Calu3 (cell line): ENCODE measurements at regions not wholly inside any gene's neighbourhood (a gene's known extent, or its start where the extent isn't known, plus 50 kb on each side); places are given as distances from the start of the nearest gene placed in this dataset.

ENCODE experiments used
- BruUV-seq: library from RNA; stranded (reverse); fragments of 400-500 nt; replicated peaks from 2 replicates; lab custom pipeline; 2021; lab: Mats Ljungman, UMichigan
- CTCF ChIA-PET: fragments of 300-600 bp; sonication (Branson Sonifier 250); formaldehyde crosslinking; loops from one replicate; lab custom pipeline; 2022; ENCODE audit warnings: antibody characterized with exemption; lab: Charles Lee
- DNase-seq: peaks from one replicate; pipeline ENCODE4 v3.0.0; 2022
- H3K27ac Mint-ChIP-seq: one replicate; pipeline ENCODE4 v1.8.0; 2022; ENCODE audit warnings: mixed read lengths; ENCODE audit not compliant: unreplicated experiment
- H3K27me3 Mint-ChIP-seq: one replicate; pipeline ENCODE4 v1.8.0; 2022; ENCODE audit warnings: mixed read lengths; ENCODE audit not compliant: unreplicated experiment
- H3K36me3 Mint-ChIP-seq: one replicate; pipeline ENCODE4 v1.8.0; 2022; ENCODE audit warnings: mild to moderate bottlenecking, moderate library complexity, mixed read lengths; ENCODE audit not compliant: insufficient read depth, unreplicated experiment
- H3K4me1 Mint-ChIP-seq: one replicate; pipeline ENCODE4 v1.8.0; 2022; ENCODE audit warnings: mild to moderate bottlenecking, low read depth, mixed read lengths; ENCODE audit not compliant: unreplicated experiment
- H3K4me3 Mint-ChIP-seq: one replicate; pipeline ENCODE4 v1.8.0; 2022; ENCODE audit warnings: mild to moderate bottlenecking, low read depth, moderate library complexity, mixed read lengths; ENCODE audit not compliant: unreplicated experiment
- H3K9me3 Mint-ChIP-seq: one replicate; pipeline ENCODE4 v1.8.0; 2022; ENCODE audit warnings: low read depth, mixed read lengths; ENCODE audit not compliant: unreplicated experiment
- CTCF ChIP-seq: fragments of 200-600 bp; IDR thresholded peaks from one replicate; pipeline ENCODE4 v1.8.0; 2022; ENCODE audit warnings: antibody characterized with exemption; ENCODE audit not compliant: unreplicated experiment
- intact Hi-C: fragments of 100-400 bp; cut with micrococcal nuclease; formaldehyde crosslinking; loops from one replicate; pipeline ENCODE4 v1.10.0; 2022; ENCODE audit not compliant: unreplicated experiment

- DNase-seq: no peak
- Mint-ChIP-seq H3K4me3 (no peak overlapping the region), H3K27me3 (no peaks in the 10 kb centered on the region), H3K36me3 (no peaks in the 10 kb centered on the region), H3K27ac (no peak overlapping the region), H3K4me1 (no peaks in the 10 kb centered on the region), H3K9me3 (peaks cover 2% of the 10 kb centered on the region)
- TF ChIP-seq CTCF: no peak
- intact Hi-C loops: no loop called here
- no TSS peak for BruUV-seq
- CTCF ChIA-PET: no interaction called here
Observed at GRCh38 chr13:67493835-67494234, 263.7 kb upstream of the PCDH9 start.

- TF ChIP-seq CTCF: no peak
- Mint-ChIP-seq H3K4me1 (no peaks in the 10 kb centered on the region), H3K27me3 (no peaks in the 10 kb centered on the region), H3K4me3 (no peak overlapping the region), H3K36me3 (no peaks in the 10 kb centered on the region), H3K27ac (no peak overlapping the region), H3K9me3 (no peaks in the 10 kb centered on the region)
- intact Hi-C loops: no loop called here
- no TSS peak for BruUV-seq
- CTCF ChIA-PET: no interaction called here
- DNase-seq: no peak
Observed at GRCh38 chr13:67489016-67489415, 258.9 kb upstream of the PCDH9 start.

- intact Hi-C loops: no loop called here
- no peaks in the 10 kb centered on the region for H3K4me1 Mint-ChIP-seq
- no peak overlapping the region for H3K27ac Mint-ChIP-seq
- BruUV-seq: no TSS peak
- H3K27me3 Mint-ChIP-seq: no peaks in the 10 kb centered on the region
- no peak for DNase-seq
- H3K9me3 Mint-ChIP-seq: no peaks in the 10 kb centered on the region
- H3K4me3 Mint-ChIP-seq: no peak overlapping the region
- TF ChIP-seq CTCF: no peak
- CTCF ChIA-PET: no interaction called here
- no peaks in the 10 kb centered on the region for H3K36me3 Mint-ChIP-seq
Observed at GRCh38 chr13:67481445-67481844, 251.3 kb upstream of the PCDH9 start.

- no peak overlapping the region for H3K27ac Mint-ChIP-seq
- no peaks in the 10 kb centered on the region for H3K4me1 Mint-ChIP-seq
- DNase-seq: no peak
- no peak overlapping the region for H3K4me3 Mint-ChIP-seq
- CTCF ChIA-PET: no interaction called here
- H3K36me3 Mint-ChIP-seq: no peaks in the 10 kb centered on the region
- no peak for TF ChIP-seq CTCF
- no peaks in the 10 kb centered on the region for H3K27me3 Mint-ChIP-seq
- BruUV-seq: no TSS peak
- intact Hi-C loops: no loop called here
- no peaks in the 10 kb centered on the region for H3K9me3 Mint-ChIP-seq
Observed at GRCh38 chr13:67474115-67474514, 244.0 kb upstream of the PCDH9 start.
